ENCODE measurements at regions not wholly inside any gene's neighbourhood (a gene's known extent, or its start where the extent isn't known, plus 50 kb on each side); places are given as distances from the start of the nearest gene placed in this dataset.

DNA sequence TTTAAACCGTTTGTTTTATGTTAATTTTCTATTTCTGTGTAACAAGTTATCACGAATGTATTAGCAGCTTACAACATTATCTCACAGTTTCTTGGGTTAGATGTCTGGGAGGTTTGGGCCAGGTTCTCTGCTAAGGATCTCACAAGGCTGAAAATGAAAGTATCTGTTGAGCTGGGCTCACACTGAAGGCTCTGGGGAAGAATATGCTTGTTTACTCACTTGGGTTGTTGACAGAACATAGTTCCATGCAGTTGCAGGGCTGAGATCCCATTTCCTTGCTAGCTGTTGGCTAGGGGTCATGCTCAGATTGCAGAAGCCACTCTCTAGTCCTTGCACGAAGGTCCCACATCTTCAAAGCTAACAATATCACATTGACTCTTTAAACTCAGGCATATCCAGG lies 266.6 kb upstream of the GNAI1 start:
- H3K4me1 Mint-ChIP-seq = peaks cover 4% of the 10 kb centered on the region
- no peak overlapping the region for H3K27ac Mint-ChIP-seq
- TF ChIP-seq EZH2 (IDR thresholded peaks at IDR 0.05) (no peak), EZH2phosphoT487 (IDR thresholded peaks at IDR 0.05) (no peak)
- TF ChIP-seq, protein P1, sequence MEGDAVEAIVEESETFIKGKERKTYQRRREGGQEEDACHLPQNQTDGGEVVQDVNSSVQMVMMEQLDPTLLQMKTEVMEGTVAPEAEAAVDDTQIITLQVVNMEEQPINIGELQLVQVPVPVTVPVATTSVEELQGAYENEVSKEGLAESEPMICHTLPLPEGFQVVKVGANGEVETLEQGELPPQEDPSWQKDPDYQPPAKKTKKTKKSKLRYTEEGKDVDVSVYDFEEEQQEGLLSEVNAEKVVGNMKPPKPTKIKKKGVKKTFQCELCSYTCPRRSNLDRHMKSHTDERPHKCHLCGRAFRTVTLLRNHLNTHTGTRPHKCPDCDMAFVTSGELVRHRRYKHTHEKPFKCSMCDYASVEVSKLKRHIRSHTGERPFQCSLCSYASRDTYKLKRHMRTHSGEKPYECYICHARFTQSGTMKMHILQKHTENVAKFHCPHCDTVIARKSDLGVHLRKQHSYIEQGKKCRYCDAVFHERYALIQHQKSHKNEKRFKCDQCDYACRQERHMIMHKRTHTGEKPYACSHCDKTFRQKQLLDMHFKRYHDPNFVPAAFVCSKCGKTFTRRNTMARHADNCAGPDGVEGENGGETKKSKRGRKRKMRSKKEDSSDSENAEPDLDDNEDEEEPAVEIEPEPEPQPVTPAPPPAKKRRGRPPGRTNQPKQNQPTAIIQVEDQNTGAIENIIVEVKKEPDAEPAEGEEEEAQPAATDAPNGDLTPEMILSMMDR (IDR thresholded peaks at IDR 0.05) = no peak
- Histone ChIP-seq H3K9me3 (ENCODE audit: low read depth) (no peaks in the 10 kb centered on the region), H3K4me1 (peaks cover 19% of the 10 kb centered on the region), H3F3A (ENCODE audit: low read depth) (no peaks in the 10 kb centered on the region), H3K79me2 (ENCODE audit: low read depth) (no peaks in the 10 kb centered on the region), H3K9ac (no peak overlapping the region), H3K27me3 (no peaks in the 10 kb centered on the region), H3K4me2 (no peak overlapping the region), H3K4me3 (no peak overlapping the region), H2AFZ (replicated peaks) (no peak overlapping the region), H3K27ac (no peak overlapping the region), H4K20me1 (ENCODE audit: low read depth) (no peaks in the 10 kb centered on the region), H3K36me3 (no peaks in the 10 kb centered on the region)
- peaks cover 5% of the 10 kb centered on the region for H3K27me3 Mint-ChIP-seq (ENCODE audit: insufficient read depth, low read depth)
- no peak for DNase-seq (ENCODE audit: low spot score)
- no peaks in the 10 kb centered on the region for H3K36me3 Mint-ChIP-seq
- H3K9me3 Mint-ChIP-seq = no peaks in the 10 kb centered on the region
- no peak overlapping the region for H3K4me3 Mint-ChIP-seq

DNA sequence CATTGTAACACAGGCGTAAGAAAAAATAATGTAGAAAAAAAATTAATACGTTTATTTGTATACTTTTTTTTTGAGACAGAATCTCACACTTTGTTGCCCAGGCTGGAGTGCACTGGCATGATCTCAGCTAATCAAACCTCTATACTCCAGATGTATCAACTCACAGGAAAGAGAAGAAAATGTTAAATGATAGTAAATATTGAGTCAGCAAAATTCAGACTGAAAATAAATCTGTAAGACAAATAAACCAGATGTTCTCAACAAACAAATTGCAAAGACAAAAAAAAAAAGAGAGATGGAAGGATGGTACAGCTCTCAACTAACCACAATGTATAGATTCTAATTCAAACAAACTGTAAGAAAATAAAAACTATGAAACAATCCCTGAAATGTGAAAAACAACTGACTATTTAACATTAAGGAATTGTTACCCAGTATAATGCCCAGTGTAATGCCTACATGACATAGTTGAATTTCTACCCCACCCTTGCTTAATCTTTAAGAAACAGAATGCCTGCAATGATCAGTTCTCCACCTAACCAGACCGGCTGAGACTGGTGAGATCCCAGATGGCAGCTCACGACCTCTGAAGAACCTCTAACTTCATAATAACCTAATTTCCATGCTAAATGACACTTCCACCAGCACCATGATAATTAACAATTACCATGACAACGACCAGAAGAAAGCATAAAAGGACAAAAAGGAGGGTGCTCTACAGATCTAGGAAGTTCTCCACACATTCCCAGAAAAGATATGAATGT lies 272.0 kb upstream of the GNAI1 start:
- DNase-seq (ENCODE audit: low spot score) = no peak
- Mint-ChIP-seq H3K4me3 (no peak overlapping the region), H3K4me1 (peaks cover 3% of the 10 kb centered on the region), H3K9me3 (no peaks in the 10 kb centered on the region), H3K27me3 (ENCODE audit: insufficient read depth, low read depth) (peaks cover 9% of the 10 kb centered on the region), H3K36me3 (no peaks in the 10 kb centered on the region), H3K27ac (no peak overlapping the region)
- H3K4me1 ChIP-seq = no peaks in the 10 kb centered on the region
- TF ChIP-seq, protein P1 (IDR thresholded peaks at IDR 0.05) = no peak
- TF ChIP-seq EZH2phosphoT487 (IDR thresholded peaks at IDR 0.05) = no peak
- TF ChIP-seq EZH2 (IDR thresholded peaks at IDR 0.05) = no peak
- H3K36me3 ChIP-seq = peaks cover 3% of the 10 kb centered on the region
- H4K20me1 ChIP-seq (ENCODE audit: low read depth) = no peaks in the 10 kb centered on the region
- H3K9ac ChIP-seq = no peak overlapping the region
- no peaks in the 10 kb centered on the region for H3F3A ChIP-seq (ENCODE audit: low read depth)
- H3K4me2 ChIP-seq = no peak overlapping the region
- H3K27me3 ChIP-seq = no peaks in the 10 kb centered on the region
- H3K9me3 ChIP-seq (ENCODE audit: low read depth) = no peaks in the 10 kb centered on the region
- H3K79me2 ChIP-seq (ENCODE audit: low read depth) = no peaks in the 10 kb centered on the region
- no peak overlapping the region for H3K4me3 ChIP-seq
- no peak overlapping the region for H3K27ac ChIP-seq
- no peak overlapping the region for H2AFZ ChIP-seq (replicated peaks)

DNA sequence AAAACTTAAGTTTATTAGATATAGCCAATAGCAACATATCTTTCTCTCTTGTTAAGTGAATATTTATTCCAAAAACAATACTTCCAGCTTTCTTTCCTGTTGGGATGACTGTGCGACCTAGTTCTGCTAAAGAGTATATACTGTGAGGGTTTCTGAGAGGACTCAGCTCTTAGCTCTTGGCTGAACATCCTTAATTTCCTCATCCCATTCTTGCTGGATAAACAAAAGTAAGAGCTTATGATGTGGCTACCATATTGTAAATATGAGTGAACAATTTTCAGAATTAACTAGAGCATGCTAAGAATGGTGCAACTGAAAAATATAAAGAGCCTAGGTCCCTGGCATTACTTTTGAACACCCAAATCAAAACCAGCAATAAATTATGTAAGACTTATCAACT lies 279.5 kb upstream of the GNAI1 start:
- no peaks in the 10 kb centered on the region for H3K79me2 ChIP-seq (ENCODE audit: low read depth)
- DNase-seq (ENCODE audit: low spot score) = no peak
- TF ChIP-seq, protein P1 (IDR thresholded peaks at IDR 0.05) = no peak
- TF ChIP-seq EZH2 (IDR thresholded peaks at IDR 0.05) (no peak), EZH2phosphoT487 (IDR thresholded peaks at IDR 0.05) (no peak)
- H3K27ac ChIP-seq = no peak overlapping the region
- Mint-ChIP-seq H3K27ac (no peak overlapping the region), H3K36me3 (no peaks in the 10 kb centered on the region), H3K4me3 (no peak overlapping the region), H3K4me1 (no peaks in the 10 kb centered on the region), H3K27me3 (ENCODE audit: insufficient read depth, low read depth) (no peaks in the 10 kb centered on the region), H3K9me3 (no peaks in the 10 kb centered on the region)
- H3K4me1 ChIP-seq = no peaks in the 10 kb centered on the region
- no peak overlapping the region for H3K4me3 ChIP-seq
- no peaks in the 10 kb centered on the region for H3K9me3 ChIP-seq (ENCODE audit: low read depth)
- no peak overlapping the region for H3K4me2 ChIP-seq
- no peak overlapping the region for H2AFZ ChIP-seq (replicated peaks)
- no peaks in the 10 kb centered on the region for H3F3A ChIP-seq (ENCODE audit: low read depth)
- H4K20me1 ChIP-seq (ENCODE audit: low read depth) = no peaks in the 10 kb centered on the region
- no peaks in the 10 kb centered on the region for H3K36me3 ChIP-seq
- no peaks in the 10 kb centered on the region for H3K27me3 ChIP-seq
- no peak overlapping the region for H3K9ac ChIP-seq

Measured in neural progenitor cell (in vitro differentiated cells).